GM23248 (cell line): ENCODE measurements at regions not wholly inside any gene's neighbourhood (a gene's known extent, or its start where the extent isn't known, plus 50 kb on each side); places are given as distances from the start of the nearest gene placed in this dataset.

Experiments
- EZH2 ChIP-seq: fragments of 200-600 bp; sonication (generic); IDR thresholded peaks from 2 replicates; pipeline ENCODE4 v1.6.1; 2018; ENCODE audit warnings: antibody characterized with exemption, mild to moderate bottlenecking; ENCODE audit not compliant: insufficient read depth, poor library complexity, severe bottlenecking
- EZH2phosphoT487 ChIP-seq: fragments of 200-600 bp; sonication (generic); IDR thresholded peaks from 2 replicates; pipeline ENCODE4 v1.6.1; 2018; ENCODE audit warnings: antibody characterized with exemption, moderate library complexity, mild to moderate bottlenecking, low read depth; ENCODE audit not compliant: insufficient read depth

DNA sequence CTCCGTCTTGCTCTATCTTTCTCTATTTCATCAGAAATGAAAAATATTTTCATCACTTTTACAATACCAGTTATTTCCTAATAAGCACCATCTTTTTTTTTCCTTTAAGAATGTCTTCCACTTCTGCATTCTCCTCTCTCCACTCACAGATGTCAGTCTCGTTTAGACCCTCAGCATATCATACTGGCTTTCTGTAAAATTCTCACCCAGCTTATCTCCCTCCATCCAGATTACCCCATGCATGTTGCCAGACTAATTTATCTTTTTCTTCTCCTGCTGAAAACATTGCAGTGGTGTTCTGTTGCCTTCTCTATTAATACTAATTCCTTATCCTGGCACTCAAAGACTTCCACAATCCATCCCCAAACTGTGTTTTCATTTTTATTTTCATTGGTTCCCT, 513.8 kb upstream of the KLF12 start:
- TF ChIP-seq EZH2, result no peak
- no peak for TF ChIP-seq EZH2phosphoT487
